GM12872 (cell line): ENCODE measurements at regions not wholly inside any gene's neighbourhood (a gene's known extent, or its start where the extent isn't known, plus 50 kb on each side); places are given as distances from the start of the nearest gene placed in this dataset.

ENCODE experiments used
- TF ChIP-seq, protein P1 (sequence below): IDR thresholded peaks from 3 replicates; pipeline ENCODE4 v1.5.1; 2011; ENCODE audit warnings: low read depth, mild to moderate bottlenecking, low read length, moderate library complexity; ENCODE audit not compliant: insufficient read depth

DNA sequence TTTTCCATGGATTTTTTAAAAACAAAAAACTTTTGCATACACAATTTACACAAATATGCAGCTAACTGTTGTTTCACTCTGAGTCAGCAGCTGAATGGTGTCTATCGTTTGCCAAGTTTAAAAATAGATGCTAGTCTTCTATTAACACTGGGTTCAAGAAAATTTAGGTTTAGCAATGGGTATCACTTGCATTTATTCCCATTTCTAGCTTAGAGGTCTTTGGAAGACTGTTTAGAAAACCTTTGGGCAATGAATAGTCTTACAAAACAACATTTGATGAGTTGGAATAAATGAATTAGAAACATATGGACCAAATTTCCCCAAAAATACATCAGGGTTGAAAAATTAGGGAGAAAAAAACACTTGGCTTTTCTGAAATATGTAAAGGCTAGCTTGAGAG lies 165.8 kb downstream of the LYPLAL1 start:
- TF ChIP-seq, protein P1, sequence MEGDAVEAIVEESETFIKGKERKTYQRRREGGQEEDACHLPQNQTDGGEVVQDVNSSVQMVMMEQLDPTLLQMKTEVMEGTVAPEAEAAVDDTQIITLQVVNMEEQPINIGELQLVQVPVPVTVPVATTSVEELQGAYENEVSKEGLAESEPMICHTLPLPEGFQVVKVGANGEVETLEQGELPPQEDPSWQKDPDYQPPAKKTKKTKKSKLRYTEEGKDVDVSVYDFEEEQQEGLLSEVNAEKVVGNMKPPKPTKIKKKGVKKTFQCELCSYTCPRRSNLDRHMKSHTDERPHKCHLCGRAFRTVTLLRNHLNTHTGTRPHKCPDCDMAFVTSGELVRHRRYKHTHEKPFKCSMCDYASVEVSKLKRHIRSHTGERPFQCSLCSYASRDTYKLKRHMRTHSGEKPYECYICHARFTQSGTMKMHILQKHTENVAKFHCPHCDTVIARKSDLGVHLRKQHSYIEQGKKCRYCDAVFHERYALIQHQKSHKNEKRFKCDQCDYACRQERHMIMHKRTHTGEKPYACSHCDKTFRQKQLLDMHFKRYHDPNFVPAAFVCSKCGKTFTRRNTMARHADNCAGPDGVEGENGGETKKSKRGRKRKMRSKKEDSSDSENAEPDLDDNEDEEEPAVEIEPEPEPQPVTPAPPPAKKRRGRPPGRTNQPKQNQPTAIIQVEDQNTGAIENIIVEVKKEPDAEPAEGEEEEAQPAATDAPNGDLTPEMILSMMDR = no peak

DNA sequence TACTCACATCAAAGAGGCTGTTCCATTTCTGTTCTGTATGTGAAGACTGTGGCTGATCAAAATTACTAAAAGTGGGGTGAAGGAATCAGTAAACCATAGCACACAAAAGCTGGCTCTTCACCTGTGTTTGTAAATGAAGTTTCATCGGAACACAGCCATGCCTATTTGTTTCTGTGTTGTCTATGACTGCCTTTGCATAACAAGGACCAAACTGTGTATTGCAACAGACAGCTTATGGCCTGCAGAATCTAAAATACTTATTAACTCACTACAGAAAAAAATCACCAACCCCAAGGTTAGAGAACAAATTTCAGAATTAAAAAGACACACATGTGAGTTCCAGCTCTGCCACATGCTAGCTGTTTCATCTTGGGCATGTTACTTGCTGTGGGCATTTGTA lies 163.9 kb downstream of the LYPLAL1 start:
- TF ChIP-seq, protein P1 = no peak

DNA sequence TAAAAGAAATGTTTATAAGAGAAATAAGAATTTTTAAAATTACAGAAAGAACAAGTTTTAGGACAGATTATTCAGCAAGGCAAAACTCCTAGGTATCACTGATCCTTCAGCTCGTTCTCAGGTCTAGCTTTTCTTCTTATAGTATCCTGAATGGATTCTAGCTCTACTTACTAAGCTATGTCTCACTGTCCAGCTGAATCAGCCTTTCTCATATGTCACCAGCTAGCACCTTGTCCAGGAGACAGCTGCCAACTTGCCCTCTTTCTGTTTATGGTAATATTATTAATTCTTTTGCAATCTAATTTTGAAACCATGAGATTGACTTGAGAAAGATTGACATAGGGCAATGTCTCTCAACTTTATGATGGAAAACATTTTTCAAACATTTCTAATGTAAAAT lies 159.9 kb downstream of the LYPLAL1 start:
- TF ChIP-seq, protein P1 = no peak

DNA sequence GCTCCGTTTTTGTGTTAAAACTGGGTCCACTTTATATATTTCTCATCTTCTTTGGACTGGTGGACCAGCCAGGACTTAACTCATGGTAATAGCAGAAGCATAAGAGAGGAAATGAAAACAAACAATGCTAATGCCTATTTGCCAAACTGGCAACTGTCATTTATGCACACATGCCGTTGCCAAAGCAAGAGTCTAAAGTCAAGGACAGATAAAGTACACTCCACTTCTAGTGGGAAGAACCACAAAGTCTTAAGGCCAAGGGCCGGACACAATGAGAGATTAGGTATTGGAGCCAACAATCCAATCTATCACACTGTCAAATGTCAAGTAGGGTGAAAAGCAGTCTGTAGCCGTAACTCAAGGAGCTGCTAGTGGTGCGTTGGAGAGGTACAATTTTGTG lies 157.7 kb downstream of the LYPLAL1 start:
- TF ChIP-seq, protein P1 = no peak

DNA sequence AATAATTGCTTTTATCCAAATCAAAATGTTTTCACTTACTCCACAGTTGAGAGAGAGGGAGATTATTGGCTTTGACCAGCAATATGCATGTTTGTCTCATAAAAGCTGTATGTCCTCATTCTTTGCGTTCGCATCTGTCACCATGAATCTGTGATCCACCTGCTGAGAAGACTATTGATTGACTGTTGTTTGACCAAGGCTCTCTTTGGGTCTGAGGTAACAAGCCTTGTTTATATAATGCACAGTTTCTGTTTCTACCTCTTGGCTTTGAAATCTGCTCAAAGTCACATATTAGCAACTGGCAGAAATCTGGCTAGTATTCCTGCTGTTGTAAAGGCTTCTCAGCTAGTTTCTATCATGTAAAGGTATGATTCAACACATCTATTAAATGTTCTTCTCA lies 157.0 kb downstream of the LYPLAL1 start:
- TF ChIP-seq, protein P1 = no peak

DNA sequence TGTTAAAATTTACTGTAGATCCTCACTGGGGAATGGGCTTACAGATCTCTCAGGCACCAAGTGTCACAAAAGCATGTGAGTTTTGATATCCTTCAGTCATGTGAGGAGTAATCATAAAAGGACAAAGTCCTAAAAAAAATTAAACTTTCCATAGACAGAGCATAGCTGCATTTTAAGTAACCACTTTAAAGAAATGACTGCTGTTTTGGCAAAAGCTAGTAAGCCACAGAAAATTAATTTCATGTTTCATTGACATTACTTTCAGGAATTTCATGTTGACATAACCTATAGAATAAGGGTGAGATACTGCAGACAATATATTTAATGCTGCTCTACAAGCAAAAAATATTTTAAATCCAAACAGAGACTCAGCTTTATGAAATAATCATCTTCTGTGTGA lies 156.3 kb downstream of the LYPLAL1 start:
- TF ChIP-seq, protein P1 = no peak

DNA sequence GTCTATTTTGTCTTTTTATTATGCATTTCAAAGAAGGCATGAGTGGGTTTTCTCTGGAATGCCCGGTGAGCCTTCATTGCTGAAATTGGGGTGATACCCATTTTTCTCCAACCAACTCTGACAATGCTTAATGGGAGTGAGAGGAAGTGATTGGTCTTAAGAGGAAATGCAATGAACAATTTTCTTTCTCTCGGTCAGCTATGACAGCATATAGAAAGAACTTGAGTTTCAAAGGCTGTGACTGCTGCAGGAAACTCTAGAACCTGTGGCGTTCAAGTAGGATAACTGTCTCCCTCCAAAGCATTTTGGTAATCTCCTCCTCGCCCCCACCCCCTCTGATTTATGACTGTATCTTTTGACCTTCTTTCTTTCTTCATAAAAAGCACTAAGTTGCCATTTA lies 155.9 kb downstream of the LYPLAL1 start:
- TF ChIP-seq, protein P1 = no peak

DNA sequence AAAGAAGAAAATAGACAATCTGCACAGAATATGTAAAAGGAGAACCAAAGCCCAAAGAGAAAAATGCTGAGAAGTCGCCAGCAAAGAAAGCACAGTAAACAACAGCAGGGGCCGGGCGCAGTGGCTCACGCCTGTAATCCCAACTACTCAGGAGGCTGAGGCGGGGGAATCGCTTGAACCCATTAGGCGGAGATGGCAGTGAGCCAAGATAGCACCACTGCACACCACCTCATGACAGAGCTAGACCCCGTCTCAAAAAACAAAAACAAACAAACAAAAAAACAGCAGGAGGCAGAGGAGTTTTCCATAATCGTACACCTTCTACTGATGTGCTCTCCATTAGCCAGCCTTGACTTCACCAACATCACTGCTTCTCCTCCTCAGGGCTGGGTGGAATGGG lies 153.2 kb downstream of the LYPLAL1 start:
- TF ChIP-seq, protein P1 = no peak
